AG09319 (cell line): ENCODE measurements at regions not wholly inside any gene's neighbourhood (a gene's known extent, or its start where the extent isn't known, plus 50 kb on each side); places are given as distances from the start of the nearest gene placed in this dataset.

Source experiments
- DNase-seq: peaks from one replicate; pipeline ENCODE4 v3.0.0-alpha.2; 2010; ENCODE audit warnings: low read depth; ENCODE audit errors: extremely low read depth
- TF ChIP-seq, protein P1 (sequence below): IDR thresholded peaks from 2 replicates; pipeline ENCODE4 v1.5.1; 2011; ENCODE audit warnings: low read depth, mild to moderate bottlenecking, inconsistent platforms, low read length, moderate library complexity

DNA sequence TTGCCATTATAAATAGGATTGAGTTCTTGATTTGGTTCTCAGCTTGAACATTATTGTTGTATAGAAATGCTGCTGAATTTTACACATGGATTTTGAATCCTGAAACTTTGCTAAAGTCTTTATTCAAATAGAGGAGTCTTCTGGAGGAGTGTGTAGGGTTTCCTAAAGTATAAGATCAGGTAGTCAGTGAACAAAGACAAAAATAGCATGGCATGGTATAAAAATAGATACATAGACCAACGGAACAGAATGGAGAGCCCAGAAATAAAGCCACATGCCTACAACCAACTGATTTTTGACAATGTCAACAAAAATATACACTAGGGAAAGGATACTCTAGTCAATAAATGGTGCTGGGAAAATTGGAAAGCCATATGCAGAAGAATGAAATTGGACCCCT lies 740.1 kb downstream of the QKI start:
- no peak for DNase-seq
- TF ChIP-seq, protein P1, sequence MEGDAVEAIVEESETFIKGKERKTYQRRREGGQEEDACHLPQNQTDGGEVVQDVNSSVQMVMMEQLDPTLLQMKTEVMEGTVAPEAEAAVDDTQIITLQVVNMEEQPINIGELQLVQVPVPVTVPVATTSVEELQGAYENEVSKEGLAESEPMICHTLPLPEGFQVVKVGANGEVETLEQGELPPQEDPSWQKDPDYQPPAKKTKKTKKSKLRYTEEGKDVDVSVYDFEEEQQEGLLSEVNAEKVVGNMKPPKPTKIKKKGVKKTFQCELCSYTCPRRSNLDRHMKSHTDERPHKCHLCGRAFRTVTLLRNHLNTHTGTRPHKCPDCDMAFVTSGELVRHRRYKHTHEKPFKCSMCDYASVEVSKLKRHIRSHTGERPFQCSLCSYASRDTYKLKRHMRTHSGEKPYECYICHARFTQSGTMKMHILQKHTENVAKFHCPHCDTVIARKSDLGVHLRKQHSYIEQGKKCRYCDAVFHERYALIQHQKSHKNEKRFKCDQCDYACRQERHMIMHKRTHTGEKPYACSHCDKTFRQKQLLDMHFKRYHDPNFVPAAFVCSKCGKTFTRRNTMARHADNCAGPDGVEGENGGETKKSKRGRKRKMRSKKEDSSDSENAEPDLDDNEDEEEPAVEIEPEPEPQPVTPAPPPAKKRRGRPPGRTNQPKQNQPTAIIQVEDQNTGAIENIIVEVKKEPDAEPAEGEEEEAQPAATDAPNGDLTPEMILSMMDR = no peak

DNA sequence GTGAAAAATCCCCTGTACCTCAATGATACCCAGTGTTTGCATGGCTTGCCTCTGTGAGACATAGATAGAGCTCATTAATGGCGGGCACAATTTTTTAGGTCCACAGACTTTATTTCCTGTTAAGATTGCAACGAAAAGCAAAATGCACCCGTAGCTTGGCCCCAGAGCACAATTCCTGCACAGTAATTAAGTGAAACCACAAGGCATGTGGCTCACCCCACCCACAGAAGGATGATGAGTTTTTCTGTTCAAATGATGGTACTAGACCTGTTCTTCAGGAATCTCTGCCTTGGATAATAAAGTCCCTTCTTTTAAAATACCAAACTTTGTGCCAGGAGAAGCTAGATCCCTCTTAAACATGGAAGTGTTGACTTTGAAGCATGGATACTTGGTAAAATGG lies 738.1 kb downstream of the QKI start:
- TF ChIP-seq, protein P1 = no peak

DNA sequence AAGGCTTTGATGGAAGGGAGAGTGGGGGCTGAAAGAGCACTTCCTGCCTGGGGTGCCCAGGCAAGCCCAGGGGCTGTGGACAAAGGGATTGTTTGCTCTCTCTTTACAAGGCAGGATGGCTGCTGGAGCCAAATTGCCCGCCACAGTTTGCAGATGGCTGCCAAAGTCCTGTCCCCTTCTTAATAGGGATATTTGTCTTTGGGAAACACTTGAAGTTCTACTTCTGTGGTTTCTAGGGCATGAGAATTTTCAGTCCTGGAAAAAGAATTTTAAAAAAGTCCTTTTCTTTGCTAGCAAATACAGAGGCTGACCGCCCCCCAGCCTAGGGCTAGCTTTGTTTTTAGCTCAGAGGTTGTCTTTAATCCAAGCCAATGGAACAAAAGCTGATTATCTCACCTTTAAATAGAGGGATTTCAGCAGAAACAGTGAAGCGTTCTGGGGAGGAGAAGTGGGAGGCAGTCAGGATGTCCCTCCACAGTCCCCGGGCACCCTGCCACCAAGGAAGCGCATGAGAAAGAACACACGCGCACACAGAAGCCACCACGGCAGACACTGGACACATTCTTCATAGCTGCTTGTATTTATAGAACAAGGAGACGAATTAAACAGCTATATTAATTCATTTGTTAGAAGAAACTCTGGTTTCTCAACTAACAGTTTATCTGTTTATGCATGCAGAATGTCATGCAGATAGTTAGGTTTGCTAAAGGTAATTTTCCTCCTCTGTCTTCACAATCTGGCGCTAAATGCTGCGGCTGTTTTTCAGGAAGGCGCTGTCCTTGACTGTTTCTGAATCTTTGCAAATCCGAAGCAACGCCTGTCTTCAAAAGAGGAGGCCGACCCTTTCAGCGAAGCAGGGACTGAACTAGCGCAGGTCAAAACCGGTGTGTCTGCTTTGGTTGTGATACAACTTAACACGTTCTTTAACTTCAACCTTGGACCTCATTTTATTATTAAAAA lies 736.9 kb downstream of the QKI start:
- TF ChIP-seq, protein P1 = no peak
- DNase-seq = no peak

More for the DNA sequence above, 738.1 kb downstream of the QKI start:
- DNase-seq = no peak

DNA sequence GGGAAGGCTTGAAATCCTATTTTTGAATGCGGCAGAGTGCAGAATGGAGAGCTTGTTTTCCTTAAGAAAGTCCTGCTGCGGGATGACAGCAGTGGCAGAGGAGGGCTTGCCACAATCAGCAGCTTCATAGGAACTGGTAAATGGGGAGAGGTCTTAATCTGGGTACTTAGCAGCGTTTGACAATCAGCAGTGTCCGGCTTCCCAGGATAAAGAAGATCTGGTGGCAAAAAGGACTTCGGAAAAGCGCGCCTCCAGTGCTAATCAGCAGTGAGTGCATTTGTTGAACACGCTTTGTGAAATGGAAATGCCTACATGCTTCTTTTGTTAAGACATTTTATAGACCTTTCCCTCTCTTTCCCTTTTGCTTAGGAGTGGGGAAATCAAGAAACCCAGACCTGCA lies 735.7 kb downstream of the QKI start:
- no peak for DNase-seq
- TF ChIP-seq, protein P1 = no peak

DNA sequence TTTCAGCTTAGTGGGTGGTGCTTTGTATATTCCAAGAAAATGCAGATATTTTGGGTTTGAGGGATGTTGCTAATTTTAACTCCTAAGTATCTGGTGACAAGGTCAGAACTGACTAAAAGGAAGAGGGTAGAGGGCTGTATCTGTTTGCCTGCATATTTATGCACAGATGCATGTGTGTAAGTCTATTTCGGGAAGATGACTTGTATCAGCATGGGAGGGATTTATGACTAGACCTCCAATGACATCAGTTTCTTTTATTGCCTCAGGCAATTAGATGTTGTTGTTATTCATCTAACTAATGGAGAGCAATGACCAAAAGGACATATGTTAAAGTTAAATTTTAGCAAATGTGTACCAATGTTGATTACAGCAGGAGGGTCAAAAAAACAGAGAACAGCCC lies 734.3 kb downstream of the QKI start:
- TF ChIP-seq, protein P1 = no peak
- no peak for DNase-seq

DNA sequence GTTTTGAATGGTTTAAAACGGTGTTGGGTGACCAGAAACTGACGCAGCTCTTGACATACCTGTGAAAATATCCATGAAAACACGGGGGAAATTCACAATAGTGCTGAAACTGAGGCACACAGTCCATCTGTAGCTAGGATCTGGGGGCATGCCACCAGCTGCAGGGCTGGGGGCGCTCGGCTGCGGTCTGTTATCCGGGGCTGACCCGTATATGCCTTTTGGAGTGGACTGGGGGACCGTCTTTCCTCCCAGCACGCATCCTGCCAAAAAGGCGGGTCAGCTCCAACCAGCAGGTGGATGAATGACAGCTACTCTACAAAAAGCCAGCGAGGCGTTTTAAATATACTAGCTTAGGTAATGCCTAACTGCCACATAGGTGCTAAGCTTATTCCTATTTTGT lies 729.8 kb downstream of the QKI start:
- DNase-seq = no peak
- TF ChIP-seq, protein P1 = no peak

DNA sequence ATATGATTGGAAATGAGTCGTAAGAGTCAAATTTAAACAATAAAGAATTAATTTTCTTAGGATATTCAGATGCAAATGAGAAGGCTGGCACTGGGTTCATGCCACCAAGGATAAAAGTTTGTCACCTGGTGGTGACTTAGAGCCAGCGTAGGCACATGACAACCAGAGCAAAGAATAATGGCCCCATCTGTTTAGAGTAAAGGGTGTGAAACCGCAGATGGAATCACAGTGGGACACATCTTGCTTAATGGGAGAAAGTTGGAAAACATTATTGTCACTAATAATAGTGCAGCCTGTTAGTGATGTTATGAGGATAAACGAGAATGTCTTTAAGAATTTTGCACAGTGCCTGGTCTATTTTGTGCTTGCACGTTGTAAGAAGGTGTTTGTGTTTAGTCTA lies 727.8 kb downstream of the QKI start:
- TF ChIP-seq, protein P1 = no peak
- DNase-seq = no peak
